ENCODE measurements at regions not wholly inside any gene's neighbourhood (a gene's known extent, or its start where the extent isn't known, plus 50 kb on each side); places are given as distances from the start of the nearest gene placed in this dataset.

DNA sequence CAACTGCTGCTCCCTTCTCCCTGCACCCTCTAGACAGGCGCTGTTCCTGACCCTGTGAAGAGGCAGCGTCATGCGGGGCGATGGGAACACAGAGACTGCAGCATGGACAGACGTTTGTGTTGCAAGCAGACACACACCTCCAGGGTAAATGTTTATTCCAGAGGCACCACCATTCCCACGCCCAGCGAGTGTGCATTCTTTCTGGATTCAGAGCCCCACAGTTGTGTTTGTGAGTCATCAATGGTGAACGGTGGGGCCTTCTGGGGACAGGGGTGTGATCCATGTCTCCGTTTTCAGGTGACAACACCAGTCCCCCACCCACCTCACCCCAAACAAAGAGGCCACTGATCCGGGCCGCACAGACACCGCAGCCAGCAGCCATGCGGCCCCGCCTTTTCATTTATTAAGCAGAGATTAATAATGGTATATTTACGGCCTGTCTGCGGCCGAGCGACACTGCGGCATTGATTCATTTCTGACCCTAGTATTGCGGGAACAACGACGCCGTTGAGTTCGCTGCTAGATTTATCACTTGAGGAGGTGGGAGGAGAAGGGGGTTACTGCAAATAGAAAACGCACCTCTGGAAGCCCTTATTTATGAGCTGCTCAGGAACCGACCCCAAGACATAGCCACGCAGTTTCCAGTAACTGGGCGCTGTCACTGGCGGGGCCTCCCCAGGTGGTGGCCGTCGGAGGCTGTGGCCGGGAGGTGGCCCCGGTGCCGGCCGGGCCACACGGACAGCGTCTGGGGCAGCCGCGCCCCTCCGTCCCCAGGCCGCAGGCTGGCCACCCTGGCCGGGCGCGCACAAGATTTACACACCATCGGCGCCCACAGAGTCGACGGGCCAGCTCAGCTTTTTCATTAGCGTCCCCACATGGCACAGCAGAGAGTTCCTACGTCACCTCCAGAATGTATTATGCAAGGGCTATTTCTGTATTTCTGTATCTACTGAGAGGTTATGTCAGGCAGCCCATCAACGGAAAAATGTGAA lies 367.6 kb downstream of the THBS2 start:
- Histone ChIP-seq H3K36me3 (ENCODE audit: insufficient read depth, low read length) (no peaks in the 10 kb centered on the region), H3K79me2 (ENCODE audit: insufficient read depth, low read length) (no peaks in the 10 kb centered on the region), H2AFZ (ENCODE audit: low read depth, low read length) (no peak overlapping the region), H3K27me3 (ENCODE audit: insufficient read depth, low read length, poor library complexity) (no peaks in the 10 kb centered on the region), H3K9ac (ENCODE audit: low read depth, low read length) (no peak overlapping the region), H4K20me1 (ENCODE audit: insufficient read depth, low read length) (no peaks in the 10 kb centered on the region), H3K27ac (ENCODE audit: low read length) (no peak overlapping the region), H3K4me2 (ENCODE audit: insufficient read depth, low read length) (no peak overlapping the region), H3K4me1 (ENCODE audit: insufficient read depth, low read length) (no peaks in the 10 kb centered on the region), H3K4me3 (ENCODE audit: low read depth in 1 of 2, low read length in 2 of 2) (no peak overlapping the region), H3K9me3 (ENCODE audit: insufficient read depth, low read length, severe bottlenecking) (no peaks in the 10 kb centered on the region)
- TF ChIP-seq, protein P1, sequence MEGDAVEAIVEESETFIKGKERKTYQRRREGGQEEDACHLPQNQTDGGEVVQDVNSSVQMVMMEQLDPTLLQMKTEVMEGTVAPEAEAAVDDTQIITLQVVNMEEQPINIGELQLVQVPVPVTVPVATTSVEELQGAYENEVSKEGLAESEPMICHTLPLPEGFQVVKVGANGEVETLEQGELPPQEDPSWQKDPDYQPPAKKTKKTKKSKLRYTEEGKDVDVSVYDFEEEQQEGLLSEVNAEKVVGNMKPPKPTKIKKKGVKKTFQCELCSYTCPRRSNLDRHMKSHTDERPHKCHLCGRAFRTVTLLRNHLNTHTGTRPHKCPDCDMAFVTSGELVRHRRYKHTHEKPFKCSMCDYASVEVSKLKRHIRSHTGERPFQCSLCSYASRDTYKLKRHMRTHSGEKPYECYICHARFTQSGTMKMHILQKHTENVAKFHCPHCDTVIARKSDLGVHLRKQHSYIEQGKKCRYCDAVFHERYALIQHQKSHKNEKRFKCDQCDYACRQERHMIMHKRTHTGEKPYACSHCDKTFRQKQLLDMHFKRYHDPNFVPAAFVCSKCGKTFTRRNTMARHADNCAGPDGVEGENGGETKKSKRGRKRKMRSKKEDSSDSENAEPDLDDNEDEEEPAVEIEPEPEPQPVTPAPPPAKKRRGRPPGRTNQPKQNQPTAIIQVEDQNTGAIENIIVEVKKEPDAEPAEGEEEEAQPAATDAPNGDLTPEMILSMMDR (IDR thresholded peaks at IDR 0.05; ENCODE audit: borderline replicate concordance, extremely low read depth, low read length, poor library complexity, severe bottlenecking), result no peak
- no peak for TF ChIP-seq EZH2 (IDR thresholded peaks at IDR 0.05; ENCODE audit: borderline replicate concordance, low read depth, low read length, severe bottlenecking)
- DNase-seq, result no peak
- no peak for ATAC-seq (ENCODE audit: insufficient read depth, low read depth)

DNA sequence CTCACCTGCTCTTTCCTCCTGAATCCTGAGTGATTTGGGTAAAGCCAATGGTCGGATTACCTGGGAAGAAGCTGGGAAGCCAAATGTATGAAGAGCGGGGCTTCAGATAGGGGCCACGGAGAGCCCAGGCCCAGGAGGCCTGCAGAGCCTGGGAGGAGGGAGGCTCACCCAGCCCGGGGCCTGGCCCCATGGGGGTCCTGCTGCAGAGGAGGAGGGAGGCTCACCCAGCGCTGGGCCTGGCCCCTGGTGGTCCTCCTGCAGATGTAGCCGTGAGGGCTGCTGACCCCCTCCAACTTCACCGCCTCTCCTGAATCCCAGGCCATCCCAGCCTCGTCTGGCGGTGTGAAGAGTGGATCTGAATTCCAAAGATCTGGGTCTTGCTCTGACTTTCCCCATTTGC lies 368.4 kb downstream of the THBS2 start:
- no peak overlapping the region for H2AFZ ChIP-seq (ENCODE audit: low read depth, low read length)
- H3K27me3 ChIP-seq (ENCODE audit: insufficient read depth, low read length, poor library complexity), result no peaks in the 10 kb centered on the region
- no peak overlapping the region for H3K9ac ChIP-seq (ENCODE audit: low read depth, low read length)
- H3K4me3 ChIP-seq (ENCODE audit: low read depth in 1 of 2, low read length in 2 of 2), result no peak overlapping the region
- H3K27ac ChIP-seq (ENCODE audit: low read length), result no peak overlapping the region
- DNase-seq, result no peak
- H3K36me3 ChIP-seq (ENCODE audit: insufficient read depth, low read length), result no peaks in the 10 kb centered on the region
- no peaks in the 10 kb centered on the region for H3K79me2 ChIP-seq (ENCODE audit: insufficient read depth, low read length)
- no peak overlapping the region for H3K4me2 ChIP-seq (ENCODE audit: insufficient read depth, low read length)
- no peaks in the 10 kb centered on the region for H3K4me1 ChIP-seq (ENCODE audit: insufficient read depth, low read length)
- no peaks in the 10 kb centered on the region for H4K20me1 ChIP-seq (ENCODE audit: insufficient read depth, low read length)
- H3K9me3 ChIP-seq (ENCODE audit: insufficient read depth, low read length, severe bottlenecking), result no peaks in the 10 kb centered on the region
- ATAC-seq (ENCODE audit: insufficient read depth, low read depth), result no peak
- TF ChIP-seq, protein P1 (IDR thresholded peaks at IDR 0.05; ENCODE audit: borderline replicate concordance, extremely low read depth, low read length, poor library complexity, severe bottlenecking), result no peak
- no peak for TF ChIP-seq EZH2 (IDR thresholded peaks at IDR 0.05; ENCODE audit: borderline replicate concordance, low read depth, low read length, severe bottlenecking)

DNA sequence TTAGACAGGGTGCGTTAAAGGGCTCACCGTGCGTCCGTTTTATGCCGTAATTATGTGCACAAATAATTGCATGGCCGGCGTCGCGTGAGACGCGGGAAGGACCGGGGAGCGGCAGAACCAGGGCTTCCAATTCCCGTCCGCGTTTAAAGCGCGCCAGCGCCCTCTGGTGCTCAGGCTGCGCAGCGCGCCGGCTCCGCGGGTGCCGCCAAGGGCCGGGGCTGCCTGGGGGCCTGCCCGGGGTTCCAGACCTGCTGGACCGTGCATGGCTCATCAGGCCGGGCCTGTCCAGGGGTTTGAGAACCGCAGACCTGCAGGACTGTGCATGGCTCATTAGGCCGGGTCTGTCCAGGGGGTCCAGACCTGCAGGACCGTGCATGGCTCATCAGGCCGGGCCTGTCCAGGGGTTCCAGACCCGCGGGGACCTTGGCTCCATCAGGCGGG lies 369.0 kb downstream of the THBS2 start:
- Histone ChIP-seq H3K36me3 (ENCODE audit: insufficient read depth, low read length) (no peaks in the 10 kb centered on the region), H3K4me3 (ENCODE audit: low read depth in 1 of 2, low read length in 2 of 2) (no peak overlapping the region), H3K9me3 (ENCODE audit: insufficient read depth, low read length, severe bottlenecking) (no peaks in the 10 kb centered on the region), H3K4me1 (ENCODE audit: insufficient read depth, low read length) (no peaks in the 10 kb centered on the region), H3K9ac (ENCODE audit: low read depth, low read length) (no peak overlapping the region), H2AFZ (ENCODE audit: low read depth, low read length) (no peak overlapping the region), H4K20me1 (ENCODE audit: insufficient read depth, low read length) (no peaks in the 10 kb centered on the region), H3K79me2 (ENCODE audit: insufficient read depth, low read length) (no peaks in the 10 kb centered on the region), H3K4me2 (ENCODE audit: insufficient read depth, low read length) (no peak overlapping the region), H3K27me3 (ENCODE audit: insufficient read depth, low read length, poor library complexity) (no peaks in the 10 kb centered on the region), H3K27ac (ENCODE audit: low read length) (no peak overlapping the region)
- DNase-seq (peak; percentile 11), ATAC-seq (ENCODE audit: insufficient read depth, low read depth) (0 out of 3 replicates have a peak, but pooled peaks have one; percentile 17)
- no peak for TF ChIP-seq EZH2 (IDR thresholded peaks at IDR 0.05; ENCODE audit: borderline replicate concordance, low read depth, low read length, severe bottlenecking)
- TF ChIP-seq, protein P1 (IDR thresholded peaks at IDR 0.05; ENCODE audit: borderline replicate concordance, extremely low read depth, low read length, poor library complexity, severe bottlenecking), result peak; percentile 68
